ENCODE measurements at regions not wholly inside any gene's neighbourhood (a gene's known extent, or its start where the extent isn't known, plus 50 kb on each side); places are given as distances from the start of the nearest gene placed in this dataset.
"Not testable (repeated sequence)": the region's sequence is repeated elsewhere in the genome, so short reads cannot be mapped to it uniquely, and the experiment has no call there.

DNA sequence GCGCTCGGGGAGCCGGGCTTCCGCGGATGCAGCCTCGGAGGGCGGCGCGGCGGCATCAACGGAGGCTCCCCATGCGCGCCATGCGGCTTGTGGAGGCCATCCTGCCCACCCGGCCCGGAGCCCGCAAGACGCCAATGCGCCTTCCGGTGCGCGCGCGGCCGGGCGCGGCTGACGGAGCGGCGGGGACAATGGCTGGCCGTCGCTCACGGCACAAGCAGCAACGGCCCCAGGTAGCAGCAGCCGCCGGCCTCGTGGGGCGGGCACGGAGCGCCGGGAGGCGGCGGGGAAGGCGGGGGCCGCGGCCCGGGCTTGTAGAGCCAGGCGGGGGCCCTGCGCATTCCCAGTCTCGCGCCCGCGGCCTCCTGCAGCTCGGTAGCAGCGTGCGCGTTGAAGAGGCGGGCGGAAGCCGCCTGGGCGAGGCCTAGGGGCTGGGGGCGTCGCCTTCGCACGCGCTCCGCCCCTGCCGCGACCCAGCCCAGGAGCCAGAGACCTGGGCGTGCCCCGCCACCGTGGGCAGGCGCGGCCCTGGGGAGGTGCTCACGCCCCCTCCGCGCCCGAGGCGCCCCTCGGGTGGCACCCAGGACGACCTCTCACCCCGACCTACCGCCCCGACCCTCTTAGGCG lies 130.2 kb upstream of the PRKX start:
- not testable (repeated sequence) for DNase-seq

DNA sequence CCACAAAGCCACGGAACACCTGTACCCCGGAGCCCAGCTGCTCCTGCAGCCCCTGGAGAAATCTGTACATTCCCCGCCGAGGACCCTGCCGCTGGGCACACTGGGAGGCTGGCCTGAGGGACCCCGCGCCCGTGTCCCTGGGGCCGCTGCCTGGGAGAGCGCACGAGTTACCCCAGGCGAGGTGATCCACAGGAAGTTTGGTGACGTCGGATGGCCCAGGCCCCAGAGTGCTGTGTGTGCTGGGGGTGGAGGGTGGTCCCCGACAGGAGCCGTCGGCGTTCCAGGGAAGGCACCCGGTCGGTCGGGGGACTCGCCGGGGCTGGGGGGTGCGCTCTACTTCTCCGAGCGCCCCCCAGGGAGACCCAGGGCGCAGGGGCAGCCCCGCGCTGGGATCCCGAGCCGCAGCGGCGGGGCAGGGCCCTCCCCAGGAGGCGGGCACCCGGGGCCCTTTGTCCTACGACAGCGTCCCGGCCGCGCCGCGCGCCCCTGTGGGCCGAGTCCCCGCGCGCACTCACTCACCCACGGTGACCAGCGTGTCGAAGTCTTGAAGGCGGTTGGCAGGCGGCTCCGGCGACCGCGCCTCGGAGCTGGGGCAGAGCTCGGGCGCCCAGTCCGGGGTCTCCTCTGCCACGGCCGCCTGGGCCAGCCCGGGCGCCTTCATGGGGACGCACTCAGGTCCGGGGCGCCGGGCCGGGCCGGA lies 129.5 kb upstream of the PRKX start:
- DNase-seq: not testable (repeated sequence)

DNA sequence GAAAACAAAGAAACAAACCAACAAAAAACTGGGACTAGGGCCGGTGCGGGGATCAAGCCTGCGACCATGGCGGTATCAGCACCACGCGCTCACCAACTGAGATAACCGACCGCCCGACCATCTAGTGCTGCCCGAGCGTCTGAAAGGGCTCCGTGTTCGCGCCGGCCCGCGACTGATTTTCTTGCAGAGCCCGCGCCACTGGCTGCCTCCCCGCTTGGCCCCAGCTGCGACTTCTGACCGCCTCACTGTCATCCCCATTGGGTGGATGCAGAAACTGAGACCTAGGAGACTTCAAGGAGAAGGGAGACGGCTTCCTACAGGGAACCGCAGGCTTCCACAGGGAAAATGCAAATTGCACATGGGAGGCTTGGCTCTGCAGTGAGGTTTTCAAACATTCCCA lies 125.3 kb upstream of the PRKX start:
- not testable (repeated sequence) for DNase-seq

DNA sequence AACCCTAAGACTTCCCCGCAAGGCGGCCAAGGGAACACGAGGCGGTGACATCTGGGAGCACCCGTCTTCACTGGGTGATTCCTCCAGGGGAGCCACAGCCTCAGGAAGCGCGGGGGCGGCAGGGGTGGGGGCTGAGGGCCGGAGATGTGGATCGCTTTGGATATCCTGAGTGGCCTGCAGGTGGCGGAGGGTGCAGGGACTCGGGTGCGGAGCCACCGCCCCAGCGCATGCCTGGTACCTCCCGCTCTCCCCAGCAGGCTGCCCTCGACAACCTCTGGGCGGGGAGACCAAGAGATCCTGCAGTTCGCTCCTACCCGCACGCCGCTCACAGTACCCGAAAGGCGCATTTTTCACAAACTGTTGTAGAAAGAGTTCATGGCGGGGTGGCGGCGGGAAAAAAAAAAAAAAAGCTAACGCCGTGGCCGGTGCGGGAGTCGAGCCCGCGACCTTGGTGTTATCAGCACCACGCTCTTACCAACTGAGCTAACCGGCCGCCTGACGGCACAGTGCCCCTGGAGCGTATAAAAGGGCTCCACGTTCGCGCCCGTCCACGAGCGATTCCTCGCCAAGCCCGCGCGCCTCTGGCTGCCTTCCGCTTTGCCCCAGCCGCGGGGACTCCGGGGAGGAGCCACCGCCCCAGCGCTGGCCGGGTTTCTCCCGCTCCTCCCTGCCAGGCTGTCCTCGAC lies 124.7 kb upstream of the PRKX start:
- not testable (repeated sequence) for DNase-seq

DNA sequence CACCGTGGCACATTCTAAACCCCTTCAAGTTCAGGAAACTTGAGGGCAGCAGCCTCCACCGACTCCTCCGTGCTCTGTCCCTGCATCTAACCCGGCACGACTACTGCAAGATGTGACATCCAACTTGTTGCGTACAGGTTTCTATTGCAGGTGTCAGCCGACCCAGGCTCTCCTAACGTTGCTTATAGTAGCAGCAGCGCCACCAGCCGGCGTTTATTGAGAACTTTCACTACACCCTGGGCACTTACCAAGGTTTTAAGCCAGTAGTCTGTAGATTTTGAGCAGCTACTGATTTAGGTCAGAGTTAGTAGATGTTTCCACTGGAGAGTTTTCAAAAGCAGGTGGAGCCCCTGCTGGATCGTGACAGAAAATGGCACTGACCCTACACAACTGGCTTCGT lies 123.8 kb upstream of the PRKX start:
- DNase-seq: not testable (repeated sequence)

DNA sequence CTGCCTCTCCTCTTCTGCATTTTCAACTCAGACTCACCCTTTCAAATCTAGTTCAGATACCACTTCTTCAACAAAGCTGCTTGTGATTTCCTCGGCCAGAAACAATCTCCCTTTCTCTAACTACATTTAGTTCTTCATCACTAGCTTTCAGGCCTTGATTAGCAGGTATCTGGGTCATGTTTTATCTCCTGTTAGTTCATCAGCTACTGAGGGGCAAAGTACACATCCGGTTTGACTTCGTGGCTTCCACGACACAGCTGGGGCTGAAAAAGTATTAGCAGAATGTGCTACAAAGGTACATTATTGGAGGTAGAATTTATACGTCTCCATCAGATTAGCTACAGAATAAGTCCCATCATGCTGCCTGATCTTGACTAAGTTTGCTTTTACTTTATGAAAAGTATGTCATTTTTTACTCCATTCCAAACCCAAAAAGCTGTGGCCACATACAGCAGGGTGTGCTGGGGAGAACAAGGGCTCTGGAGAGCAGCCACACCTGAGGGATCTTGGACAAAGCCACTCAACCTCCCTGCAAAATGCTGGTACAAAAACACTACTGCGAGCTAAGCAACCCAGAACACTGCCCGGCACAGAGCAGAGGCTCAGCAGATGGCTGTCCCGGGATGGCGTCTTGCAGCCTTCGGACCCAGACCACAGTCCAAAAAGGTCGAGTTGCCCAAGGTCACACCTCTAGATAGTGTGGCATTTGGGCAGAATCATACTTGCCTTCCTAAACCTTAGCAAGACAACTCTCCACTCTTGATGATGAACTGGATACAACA lies 120.5 kb upstream of the PRKX start:
- DNase-seq: not testable (repeated sequence)

DNA sequence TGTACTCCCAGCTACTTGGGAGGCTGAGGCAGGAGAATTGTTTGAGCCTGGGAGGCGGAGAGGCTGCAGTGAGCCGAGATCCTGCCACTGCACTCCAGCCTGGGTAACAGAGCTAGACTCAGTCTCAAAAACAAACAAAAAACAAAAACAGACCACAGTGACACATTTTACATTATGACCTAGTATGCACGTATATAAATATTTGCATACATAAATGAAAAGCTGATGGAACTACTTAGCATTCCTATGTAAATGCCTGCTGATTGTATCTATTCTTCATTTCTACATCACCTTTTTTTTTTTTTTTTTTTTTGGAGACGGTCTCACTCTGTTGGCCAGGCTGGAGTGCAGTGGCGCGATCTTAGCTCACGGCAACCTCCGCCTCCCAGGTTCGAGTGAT lies 116.6 kb upstream of the PRKX start:
- not testable (repeated sequence) for DNase-seq

DNA sequence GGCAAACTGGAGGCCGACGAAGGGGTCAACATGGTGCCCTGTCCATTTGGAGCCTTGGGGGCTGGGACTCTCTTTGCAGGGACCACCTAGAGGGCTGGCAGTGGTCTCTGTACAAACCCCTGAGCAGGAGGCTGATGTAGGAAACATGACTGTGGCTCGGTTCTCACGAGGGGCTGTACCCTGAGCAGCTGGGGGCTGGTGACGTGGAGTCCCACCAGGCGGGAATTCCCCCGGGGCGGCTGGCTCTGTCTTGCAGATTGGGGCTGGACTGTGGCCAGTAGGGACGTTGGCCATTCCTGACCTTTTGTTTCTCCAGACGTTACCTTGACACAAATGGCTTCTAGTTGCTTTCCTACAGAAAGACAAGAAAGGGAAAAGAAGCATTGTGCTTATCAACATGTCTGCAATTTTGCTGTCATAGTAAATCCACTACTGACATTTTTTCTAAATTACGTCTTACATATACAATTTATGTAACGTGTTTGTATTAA lies 115.6 kb upstream of the PRKX start:
- DNase-seq: not testable (repeated sequence)

DNA sequence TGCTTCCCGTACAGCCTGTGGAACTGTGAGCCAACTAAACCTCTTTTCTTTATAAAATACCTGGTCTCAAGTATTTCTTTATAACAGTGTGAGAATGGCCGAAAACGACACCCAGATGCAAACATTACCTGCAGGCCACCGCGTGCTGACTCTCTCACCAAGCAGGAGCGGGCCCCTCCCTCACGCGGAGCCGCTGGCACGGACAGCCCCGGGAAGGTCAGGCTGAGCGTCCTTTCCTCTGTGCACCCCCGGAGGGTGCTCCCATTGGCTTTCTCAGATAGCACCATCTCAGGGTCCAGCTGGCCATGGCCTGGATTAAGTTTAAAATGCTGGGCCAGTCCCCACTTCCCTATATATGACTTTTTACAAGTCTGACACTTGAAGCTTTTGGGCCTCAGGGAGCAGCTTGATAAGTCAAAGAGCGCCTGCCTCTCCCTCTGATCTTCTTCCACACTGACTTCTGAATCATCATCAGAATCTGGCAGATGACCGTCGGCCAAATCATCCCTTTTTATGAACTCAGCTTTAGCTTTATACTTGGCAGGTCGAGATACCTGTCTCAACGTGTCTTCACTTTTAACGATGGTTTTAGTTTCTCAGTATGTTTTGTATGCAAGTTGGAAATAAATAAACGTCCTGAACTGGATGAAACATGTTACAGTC lies 115.1 kb upstream of the PRKX start:
- DNase-seq: not testable (repeated sequence)

DNA sequence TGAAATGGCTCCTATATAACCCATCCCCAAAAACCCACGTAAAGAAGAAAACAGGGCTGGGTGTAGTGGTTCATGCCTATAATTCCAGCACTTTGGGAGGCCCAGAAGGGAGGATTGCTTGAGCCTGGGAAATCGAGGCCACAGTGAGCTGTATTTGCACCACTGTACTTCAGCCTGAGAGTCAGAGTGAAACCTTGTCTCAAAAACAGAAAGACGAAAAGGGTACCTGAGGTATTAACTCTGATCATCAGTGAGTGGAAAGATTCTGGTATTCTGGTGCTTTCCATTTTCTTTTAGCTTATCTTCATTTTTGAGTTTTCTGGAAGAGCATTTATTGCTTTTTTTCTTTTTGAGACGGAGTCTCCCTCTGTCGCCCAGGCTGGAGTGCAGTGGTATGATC lies 110.6 kb upstream of the PRKX start:
- not testable (repeated sequence) for DNase-seq

DNA sequence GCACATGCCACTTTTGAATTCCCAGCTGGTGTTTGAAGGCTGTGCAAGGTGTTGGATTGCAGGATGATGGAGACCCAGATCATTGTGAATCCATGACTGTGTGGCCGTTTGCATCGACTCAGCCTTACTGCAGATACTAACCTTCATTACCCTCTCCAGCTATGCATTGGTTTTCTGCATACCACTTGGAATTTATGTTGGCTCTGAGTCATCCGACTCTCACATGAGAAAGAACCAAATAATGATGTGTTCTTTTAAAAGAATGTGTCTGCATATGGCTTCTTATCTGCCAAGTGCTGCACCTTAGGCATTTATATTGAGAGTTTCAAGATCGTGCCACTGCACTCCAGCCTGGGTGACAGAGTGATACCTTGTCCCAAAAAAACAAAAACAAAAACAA lies 106.7 kb upstream of the PRKX start:
- DNase-seq: no peak

DNA sequence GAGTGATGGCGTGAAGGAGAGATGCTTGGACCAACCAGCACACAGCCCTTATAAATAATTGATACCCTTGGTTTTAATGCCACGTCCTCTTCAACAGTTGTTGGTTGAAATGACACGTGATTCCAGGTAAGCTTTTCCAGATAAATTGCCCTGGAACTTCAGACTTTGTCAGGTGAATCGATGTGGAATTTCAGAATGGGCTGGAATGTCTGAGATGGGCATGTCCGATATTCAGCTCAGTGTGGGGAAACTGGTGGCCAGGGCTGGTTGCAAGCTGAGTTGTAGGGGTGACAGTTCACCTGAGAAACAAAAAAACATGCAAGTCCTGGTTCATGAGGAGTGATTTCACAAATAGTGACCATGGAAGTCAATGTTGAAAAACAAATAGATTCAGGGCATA lies 104.0 kb upstream of the PRKX start:
- DNase-seq: not testable (repeated sequence)

DNA sequence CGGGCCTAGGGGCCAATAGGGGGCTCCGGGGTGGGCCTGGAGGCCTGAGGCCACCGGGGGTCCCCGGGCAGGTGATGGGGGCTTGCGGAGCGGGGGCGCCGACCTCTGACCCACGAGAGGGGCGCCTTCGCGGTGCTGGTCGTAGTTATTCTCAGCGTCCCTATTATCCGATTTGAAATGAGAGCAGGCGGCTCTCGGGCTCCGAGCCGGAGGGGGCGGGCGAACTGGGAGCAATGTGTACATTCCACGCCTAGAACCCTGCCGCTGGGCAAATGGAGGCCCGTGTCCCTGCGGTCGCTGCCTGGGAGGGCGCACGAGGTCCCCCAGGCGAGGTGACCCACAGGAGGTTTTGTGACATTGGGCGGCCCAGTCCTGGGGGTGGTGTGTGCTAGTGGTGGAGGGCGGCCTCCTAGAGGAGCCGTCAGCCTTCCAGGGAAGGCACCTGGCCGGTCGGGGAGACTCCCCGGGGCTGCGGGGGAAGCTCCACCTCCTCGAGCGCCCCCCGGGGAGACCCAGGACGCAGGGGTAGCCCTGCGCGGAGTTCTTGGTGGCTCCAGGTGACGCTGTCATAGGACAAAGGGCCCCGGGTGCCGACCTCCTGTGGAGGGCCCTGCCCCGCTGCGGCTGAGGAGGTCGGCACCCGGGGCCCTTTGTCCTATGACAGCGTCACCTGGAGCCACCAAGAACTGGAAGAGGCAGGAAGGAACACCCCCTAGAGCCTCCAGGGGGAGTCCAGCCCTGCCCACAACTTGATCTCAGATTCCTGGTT lies 102.6 kb upstream of the PRKX start:
- peak in 24 of 51 donors; percentile 1 to 44 (median 12) for DNase-seq

DNA sequence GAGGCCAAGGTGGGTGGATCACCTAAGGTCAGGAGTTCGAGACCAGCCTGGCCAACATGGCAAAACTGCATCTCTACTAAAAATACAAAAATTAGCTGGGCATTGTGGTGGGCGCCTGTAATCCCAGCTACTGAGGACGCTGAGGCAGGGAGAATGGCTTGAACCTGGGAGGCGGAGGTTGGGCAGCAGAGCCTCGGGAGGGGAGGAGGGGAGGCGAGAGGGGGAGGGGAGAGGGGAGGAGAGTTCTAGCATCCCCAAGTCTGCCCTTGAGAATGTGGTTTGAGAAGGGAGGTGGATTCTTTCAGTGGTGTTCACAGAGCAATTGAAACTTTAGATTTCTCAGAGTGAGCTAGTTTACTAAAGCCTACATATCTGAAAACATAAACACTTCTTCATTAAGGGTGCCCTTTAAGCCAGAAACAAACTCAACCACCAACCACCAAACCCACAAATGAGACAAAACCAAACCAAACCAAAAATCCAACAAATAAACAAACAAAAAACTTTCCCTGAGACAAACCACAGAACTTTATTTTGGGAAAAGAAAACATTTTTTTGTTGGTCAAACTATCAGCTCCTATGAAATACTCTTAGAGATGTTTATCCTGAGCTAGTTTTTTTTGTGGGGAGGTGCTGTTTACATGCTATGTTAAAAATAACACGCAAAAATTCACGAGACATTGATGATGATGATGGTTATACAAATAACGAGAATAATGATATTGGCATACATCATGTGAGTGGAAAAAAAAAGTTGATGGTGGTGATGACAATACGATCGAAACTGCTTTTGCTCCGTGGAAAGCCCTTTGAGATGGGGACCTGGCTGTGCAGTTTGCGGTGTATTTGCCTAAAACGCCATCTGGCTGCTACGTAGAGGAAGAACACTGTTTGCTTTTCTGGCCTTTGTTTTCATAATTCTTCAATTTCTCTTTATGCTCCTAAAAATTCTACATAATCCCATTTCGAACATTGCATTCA lies 98.2 kb upstream of the PRKX start:
- DNase-seq: peak in 20 of 51 donors; percentile 0 to 38 (median 6)

DNA sequence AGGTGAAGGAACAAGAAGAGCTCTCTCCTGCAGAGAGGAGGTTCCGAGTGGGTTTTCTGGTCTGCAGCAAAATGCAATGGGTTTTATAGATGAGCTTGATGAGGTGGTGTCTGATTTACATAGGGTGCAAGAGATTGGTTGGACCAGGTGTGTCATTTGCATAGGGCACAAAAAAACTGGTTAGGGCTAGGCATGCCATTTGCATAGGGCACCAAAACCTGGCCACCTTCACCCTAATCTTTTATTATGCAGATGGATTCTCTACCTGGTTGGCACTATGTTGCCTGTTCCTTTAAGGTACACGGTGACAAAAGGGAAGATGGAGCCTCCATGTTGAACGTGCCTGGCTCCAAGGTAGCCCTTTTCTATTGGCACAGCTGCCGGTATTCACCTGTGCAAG lies 94.5 kb upstream of the PRKX start:
- no peak for DNase-seq

DNA sequence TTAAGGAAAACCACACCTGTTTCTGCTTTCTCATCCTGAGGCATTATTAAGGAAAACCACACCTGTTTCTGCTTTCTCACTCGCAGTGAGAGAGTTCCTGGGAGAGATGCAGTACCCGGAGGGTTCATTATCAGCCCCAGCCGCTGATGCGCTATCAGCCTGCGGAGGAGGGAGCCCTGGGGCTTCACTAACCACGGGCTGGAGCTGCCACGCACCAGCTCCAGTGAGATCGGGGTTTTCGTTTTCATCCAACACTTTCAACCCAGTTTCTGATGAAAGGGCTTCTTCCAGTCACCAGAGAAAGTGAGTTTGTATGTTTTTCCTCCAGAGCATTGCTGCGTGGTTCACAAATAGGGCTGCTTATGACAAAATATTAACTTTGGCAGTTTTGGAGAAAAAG lies 93.2 kb upstream of the PRKX start:
- no peak for DNase-seq

DNA sequence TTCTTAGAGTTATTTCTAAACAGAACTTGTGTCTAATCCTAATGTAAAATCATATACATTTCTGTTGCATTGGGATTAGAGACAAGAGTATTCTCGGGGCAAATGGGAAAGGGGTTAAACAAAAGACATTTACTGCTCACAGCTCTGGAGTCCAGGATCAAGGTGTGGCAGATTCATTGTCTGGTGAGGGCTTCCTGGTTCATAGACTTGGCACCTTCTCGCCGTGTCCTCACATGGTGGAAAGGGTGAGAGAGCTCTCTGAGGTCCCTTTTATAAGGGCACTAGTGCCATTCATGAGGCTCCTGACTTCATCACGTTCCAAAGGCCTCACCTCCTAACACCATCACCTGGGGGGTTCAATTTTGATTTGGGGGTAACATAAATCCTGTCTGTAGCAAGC lies 90.3 kb upstream of the PRKX start:
- DNase-seq: no peak

DNA sequence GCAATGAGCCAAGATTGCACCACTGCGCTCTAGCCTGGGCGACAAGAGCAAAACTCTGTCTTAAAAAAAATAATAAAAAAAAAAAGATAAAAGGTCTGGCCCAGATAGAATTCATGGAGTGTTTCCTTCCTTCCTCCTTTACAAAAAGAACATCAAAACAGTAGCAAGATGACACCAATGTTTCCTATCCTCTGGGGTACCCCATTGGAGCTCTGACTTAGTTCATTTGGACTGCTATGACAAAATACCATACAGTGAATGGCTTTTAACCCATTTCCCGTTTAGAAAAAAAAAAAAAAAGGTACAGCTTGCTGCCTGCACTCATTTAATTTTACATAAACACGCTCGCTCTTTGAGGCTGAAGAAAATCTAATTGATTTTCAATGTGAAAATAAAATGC lies 89.9 kb upstream of the PRKX start:
- DNase-seq: no peak

DNA sequence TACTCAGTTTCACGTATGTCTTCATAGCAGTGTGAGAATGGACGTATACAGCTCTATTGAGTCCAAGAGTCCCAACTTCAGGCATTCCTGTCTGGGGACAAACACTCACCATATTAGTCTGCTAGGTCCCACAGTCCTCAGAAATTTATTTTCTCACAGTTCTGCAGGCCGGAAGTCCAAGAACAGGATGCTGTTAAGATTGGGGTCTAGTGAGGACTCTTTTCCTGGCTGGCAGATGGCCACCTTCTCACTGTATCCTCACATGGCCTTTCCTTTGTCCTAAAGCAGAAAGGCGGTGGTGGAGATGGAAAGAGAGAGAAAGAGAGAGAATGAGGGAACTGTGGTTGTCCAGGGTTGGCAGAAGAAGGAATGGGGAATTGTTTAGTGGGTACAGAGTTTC lies 82.0 kb upstream of the PRKX start:
- DNase-seq: not testable (repeated sequence)
